T-helper 22 cell (primary cell): ENCODE measurements at regions not wholly inside any gene's neighbourhood (a gene's known extent, or its start where the extent isn't known, plus 50 kb on each side); places are given as distances from the start of the nearest gene placed in this dataset.

Experiments used
- DNase-seq: peaks from one replicate; pipeline ENCODE4 v3.0.0-alpha.2; 2020; ENCODE audit warnings: low read depth

DNA sequence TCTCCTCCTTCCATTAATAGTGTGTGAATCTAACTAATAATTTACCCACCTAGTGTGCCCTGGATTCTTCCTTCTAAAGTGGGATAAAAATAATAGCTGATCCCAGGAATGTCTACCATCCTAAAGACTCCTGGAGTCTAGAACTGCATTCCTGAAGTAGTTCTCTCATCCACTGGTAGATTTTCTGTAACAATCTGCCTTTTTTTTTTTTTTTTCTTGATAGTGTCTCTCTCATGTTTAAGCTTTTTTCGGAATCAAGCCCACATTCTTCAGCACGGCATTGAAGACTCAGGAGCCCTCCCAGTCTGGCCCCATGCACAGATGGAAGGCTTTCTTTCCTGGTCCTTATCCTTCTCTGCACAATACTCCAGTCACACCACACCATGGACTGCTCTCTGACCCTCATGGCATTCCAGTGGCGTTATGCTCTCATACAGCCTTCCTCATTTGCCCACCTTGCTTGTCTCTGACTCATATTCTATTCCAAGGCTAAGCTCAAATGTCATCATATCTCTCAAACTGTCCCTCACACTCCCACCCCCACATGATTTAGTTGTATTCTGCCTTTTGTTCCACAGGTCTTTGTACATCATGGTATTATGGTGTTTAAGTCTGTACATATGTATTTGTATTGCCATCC, 68.7 kb upstream of the FRY start:
- DNase-seq, result no peak

DNA sequence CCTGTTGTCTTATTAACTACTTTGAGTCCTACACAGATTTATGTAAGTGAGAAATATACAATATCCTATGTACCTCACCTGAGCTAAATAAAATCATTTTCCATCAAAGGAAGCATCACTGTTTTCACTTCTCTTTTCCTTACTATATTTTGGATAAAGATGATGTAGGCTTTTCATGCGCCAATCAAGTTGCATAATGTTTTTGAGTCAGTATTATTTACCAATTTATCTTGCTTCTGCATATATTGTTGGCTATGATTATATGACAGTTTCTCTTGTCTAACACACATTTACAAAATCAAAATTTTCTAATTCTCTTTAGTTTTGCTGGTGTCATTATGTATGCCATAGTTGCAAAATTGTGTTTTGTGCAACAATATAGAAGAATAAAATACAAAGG, 67.9 kb upstream of the FRY start:
- DNase-seq, result no peak

DNA sequence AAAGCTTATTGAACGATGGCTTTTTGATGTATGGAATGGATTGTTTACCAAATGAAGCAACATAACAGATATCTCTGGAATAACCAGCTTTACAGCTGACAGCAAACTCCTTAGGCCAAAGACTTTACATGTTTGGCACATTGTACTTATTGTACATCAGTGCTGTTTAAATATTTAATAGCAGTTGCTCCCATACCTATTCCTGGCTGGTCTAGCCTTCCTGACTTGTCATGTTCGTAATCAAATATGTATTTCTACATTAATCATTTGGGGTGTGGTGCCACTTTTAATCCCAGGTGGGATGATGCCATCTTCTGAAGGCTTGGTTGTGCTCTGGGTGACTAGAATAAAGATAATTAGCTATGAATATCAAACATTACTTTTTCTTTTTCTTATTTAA, 67.4 kb upstream of the FRY start:
- DNase-seq, result no peak

- no peak for DNase-seq
Observed at GRCh38 chr13:31965361-31966066, 66.1 kb upstream of the FRY start.

DNA sequence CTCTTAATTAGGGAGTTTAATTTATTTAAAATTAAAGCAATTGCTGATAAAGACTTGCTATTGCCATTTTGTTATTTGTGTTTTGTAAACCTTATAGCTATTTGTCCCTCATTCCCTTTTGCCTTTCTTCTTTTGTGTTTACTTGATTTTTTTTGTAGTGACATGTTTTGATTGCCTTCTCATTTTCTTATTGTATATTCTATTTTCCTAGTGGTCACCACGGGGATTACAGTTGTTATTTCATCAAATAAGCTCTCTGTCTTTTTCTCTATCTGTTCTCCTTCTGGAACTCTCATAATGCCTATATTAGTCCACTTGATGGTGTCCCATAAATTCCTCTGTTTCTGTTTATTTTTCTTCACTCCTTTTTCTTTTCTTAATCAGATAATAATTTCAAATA, 64.4 kb upstream of the FRY start:
- DNase-seq, result no peak

GRCh38 chr13:31968473-31968872, 63.1 kb upstream of the FRY start:
- no peak for DNase-seq

DNA sequence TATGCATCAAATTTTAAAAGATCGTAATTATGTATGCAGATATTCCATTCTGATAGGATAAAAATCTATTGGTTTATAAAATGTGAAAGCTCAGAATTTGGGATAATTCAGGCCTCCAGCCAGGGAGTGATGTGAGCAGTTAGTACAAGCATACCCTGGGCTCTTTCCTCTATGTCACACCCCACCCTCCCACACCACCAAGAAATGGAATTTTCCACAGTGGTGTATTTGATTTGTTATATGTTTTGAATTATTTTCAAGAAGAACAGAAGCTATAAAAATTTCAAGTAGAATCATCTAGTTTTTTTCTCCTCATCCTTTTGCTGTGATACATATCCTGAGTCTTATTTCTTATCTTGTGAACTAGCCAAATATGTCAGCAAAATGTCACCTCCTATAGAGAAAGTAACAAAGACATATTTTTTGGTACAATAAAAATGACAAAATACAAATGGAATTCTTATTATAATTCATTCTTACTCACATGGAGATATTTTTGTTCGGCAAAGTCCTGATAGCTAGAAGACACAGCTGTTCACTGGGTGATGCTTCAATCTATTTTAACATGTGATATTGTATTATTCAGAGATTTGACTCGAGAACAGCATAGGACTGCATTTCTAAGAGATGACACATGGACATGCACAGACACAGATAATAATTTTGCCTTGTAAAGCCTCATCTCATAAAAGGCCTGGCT, 61.2 kb upstream of the FRY start:
- DNase-seq, result no peak

DNA sequence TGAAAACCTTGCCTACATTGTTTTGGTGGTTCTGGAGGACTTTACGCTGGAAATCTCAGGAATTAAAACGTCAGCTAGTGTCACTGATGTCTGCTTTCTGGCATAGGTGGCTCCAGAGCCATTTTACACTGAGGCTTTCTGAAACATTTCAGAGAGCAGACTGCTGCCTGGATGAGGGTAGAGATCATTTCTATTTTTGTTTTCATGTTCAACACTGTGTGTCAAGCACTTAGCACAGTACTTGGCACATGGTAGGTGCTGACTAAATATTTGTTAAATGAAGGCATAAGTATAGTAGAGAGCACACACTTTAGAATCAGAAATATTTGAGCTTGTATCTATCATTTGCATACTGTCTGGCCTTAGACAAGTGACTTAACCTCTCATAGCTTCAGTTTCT, 59.1 kb upstream of the FRY start:
- DNase-seq, result no peak

DNA sequence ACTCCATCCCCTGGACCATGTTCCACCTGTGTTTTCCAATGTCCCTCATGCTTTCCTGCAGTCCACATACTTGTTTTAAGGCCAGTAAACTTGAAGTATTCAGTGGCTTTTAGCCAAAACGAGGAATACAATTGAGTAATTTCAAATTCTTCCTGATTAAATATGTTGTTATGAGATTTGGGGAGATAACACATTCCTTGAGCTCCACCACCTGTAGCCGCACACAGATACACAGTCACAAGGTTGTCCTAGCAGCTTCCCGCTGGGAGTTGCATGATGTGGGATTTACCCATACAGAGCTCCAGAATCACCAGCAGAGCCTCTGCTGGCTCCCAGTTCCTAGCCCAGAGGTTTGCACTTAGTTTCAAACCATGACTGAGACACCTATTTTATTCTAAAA, 53.6 kb upstream of the FRY start:
- no peak for DNase-seq

GRCh38 chr13:31980830-31981229, 50.7 kb upstream of the FRY start:
- DNase-seq, result no peak
